ENCODE measurements at regions not wholly inside any gene's neighbourhood (a gene's known extent, or its start where the extent isn't known, plus 50 kb on each side); places are given as distances from the start of the nearest gene placed in this dataset.

GRCh38 chr3:168604767-168605166, 509.0 kb upstream of the GOLIM4 start:
- Histone ChIP-seq H3K4me2 (ENCODE audit: low read length) (no peak overlapping the region), H3K79me2 (ENCODE audit: insufficient read depth, low read length) (no peaks in the 10 kb centered on the region), H3K27ac (ENCODE audit: low read depth, low read length) (no peak overlapping the region), H3K9me3 (ENCODE audit: insufficient read depth, low read depth, low read length) (no peaks in the 10 kb centered on the region), H3K4me1 (ENCODE audit: insufficient read depth, low read length) (no peaks in the 10 kb centered on the region), H3K4me3 (ENCODE audit: insufficient read depth, low read depth, low read length) (no peak overlapping the region), H3K27me3 (ENCODE audit: insufficient read depth, low read length) (no peaks in the 10 kb centered on the region), H3K36me3 (ENCODE audit: insufficient read depth, low read length) (no peaks in the 10 kb centered on the region), H4K20me1 (ENCODE audit: insufficient read depth, low read length) (no peaks in the 10 kb centered on the region), H2AFZ (ENCODE audit: low read depth, low read length) (no peak overlapping the region), H3K9ac (ENCODE audit: low read length) (no peak overlapping the region)
- TF ChIP-seq, protein P1, sequence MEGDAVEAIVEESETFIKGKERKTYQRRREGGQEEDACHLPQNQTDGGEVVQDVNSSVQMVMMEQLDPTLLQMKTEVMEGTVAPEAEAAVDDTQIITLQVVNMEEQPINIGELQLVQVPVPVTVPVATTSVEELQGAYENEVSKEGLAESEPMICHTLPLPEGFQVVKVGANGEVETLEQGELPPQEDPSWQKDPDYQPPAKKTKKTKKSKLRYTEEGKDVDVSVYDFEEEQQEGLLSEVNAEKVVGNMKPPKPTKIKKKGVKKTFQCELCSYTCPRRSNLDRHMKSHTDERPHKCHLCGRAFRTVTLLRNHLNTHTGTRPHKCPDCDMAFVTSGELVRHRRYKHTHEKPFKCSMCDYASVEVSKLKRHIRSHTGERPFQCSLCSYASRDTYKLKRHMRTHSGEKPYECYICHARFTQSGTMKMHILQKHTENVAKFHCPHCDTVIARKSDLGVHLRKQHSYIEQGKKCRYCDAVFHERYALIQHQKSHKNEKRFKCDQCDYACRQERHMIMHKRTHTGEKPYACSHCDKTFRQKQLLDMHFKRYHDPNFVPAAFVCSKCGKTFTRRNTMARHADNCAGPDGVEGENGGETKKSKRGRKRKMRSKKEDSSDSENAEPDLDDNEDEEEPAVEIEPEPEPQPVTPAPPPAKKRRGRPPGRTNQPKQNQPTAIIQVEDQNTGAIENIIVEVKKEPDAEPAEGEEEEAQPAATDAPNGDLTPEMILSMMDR (IDR thresholded peaks at IDR 0.05; ENCODE audit: insufficient read depth, low read depth, low read length) = no peak
- no peak for TF ChIP-seq EZH2 (IDR thresholded peaks at IDR 0.05; ENCODE audit: insufficient read depth, low read length)
- no peaks in the 10 kb centered on the region for H3K27me3 Mint-ChIP-seq (ENCODE audit: low read depth, unreplicated experiment)
- H3K4me3 Mint-ChIP-seq (ENCODE audit: unreplicated experiment) = no peak overlapping the region
- no peaks in the 10 kb centered on the region for H3K36me3 Mint-ChIP-seq (ENCODE audit: low read depth, unreplicated experiment)
- no peak overlapping the region for H3K27ac Mint-ChIP-seq (ENCODE audit: unreplicated experiment)
- DNase-seq (ENCODE audit: low read depth) (no peak), FAIRE-seq (no peak)
- H3K9me3 Mint-ChIP-seq (ENCODE audit: unreplicated experiment) = no peaks in the 10 kb centered on the region
- H3K4me1 Mint-ChIP-seq (ENCODE audit: low read depth, unreplicated experiment) = no peaks in the 10 kb centered on the region

DNA sequence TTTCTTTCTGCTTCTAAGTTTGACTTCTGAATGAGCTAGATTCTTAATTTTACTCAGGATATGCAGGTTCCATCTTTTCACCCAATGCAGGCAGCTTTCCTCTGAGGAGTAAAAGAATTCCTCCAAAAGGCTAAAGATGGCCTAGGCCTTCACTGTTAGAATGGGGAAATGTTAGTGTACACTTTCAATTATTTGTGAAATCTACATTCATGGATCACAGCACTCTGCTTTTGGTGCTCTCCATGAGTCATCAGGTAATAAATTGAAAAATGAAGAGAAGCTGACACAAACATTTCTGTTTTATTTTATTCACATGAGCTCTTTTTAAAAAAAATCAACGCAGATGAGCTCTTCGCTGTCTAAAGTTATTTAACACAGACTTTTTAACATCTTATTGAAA, 502.5 kb upstream of the GOLIM4 start:
- Histone ChIP-seq H3K79me2 (ENCODE audit: insufficient read depth, low read length) (no peaks in the 10 kb centered on the region), H3K27ac (ENCODE audit: low read depth, low read length) (no peak overlapping the region), H3K36me3 (ENCODE audit: insufficient read depth, low read length) (no peaks in the 10 kb centered on the region), H3K4me2 (ENCODE audit: low read length) (no peak overlapping the region), H3K9me3 (ENCODE audit: insufficient read depth, low read depth, low read length) (no peaks in the 10 kb centered on the region), H3K9ac (ENCODE audit: low read length) (no peak overlapping the region), H4K20me1 (ENCODE audit: insufficient read depth, low read length) (no peaks in the 10 kb centered on the region), H3K4me3 (ENCODE audit: insufficient read depth, low read depth, low read length) (no peak overlapping the region), H3K27me3 (ENCODE audit: insufficient read depth, low read length) (no peaks in the 10 kb centered on the region), H3K4me1 (ENCODE audit: insufficient read depth, low read length) (no peaks in the 10 kb centered on the region), H2AFZ (ENCODE audit: low read depth, low read length) (no peak overlapping the region)
- Mint-ChIP-seq H3K4me1 (ENCODE audit: low read depth, unreplicated experiment) (no peaks in the 10 kb centered on the region), H3K36me3 (ENCODE audit: low read depth, unreplicated experiment) (no peaks in the 10 kb centered on the region), H3K9me3 (ENCODE audit: unreplicated experiment) (peaks cover 2% of the 10 kb centered on the region), H3K27ac (ENCODE audit: unreplicated experiment) (no peak overlapping the region), H3K27me3 (ENCODE audit: low read depth, unreplicated experiment) (no peaks in the 10 kb centered on the region), H3K4me3 (ENCODE audit: unreplicated experiment) (no peak overlapping the region)
- FAIRE-seq (no peak), DNase-seq (ENCODE audit: low read depth) (no peak)
- TF ChIP-seq EZH2 (IDR thresholded peaks at IDR 0.05; ENCODE audit: insufficient read depth, low read length) = no peak
- TF ChIP-seq, protein P1 (IDR thresholded peaks at IDR 0.05; ENCODE audit: insufficient read depth, low read depth, low read length) = no peak

DNA sequence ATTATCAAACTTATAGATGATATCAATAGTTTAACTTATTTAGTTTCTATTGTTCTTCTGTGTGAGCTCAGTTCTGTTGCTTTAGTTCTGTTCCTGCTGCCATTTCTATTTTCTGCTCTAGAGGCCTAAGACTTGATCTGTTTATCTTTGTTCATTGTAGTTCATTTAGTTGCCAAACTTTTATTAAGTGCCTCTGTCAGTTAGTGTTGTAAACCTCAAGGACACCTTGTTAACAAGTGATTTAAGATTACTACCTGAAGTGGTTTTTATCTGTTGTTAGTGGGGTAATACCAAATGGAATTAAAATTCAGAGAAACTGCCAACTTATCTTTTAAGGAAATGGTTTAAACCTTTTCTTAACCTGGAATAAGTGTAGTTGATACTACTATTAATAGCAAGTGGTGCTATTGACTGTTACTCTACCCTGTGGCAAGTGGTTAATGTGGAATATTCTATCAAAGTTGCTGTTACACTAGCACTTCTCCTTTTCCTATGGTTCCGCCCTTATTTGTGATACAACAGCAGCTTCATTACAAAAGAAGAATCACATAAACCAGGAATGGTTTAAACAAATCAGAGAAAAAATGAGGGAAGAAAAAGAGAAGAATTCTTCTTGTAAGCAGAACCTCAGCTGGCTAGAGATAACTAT, 500.6 kb upstream of the GOLIM4 start:
- Mint-ChIP-seq H3K9me3 (ENCODE audit: unreplicated experiment) (peaks cover 2% of the 10 kb centered on the region), H3K36me3 (ENCODE audit: low read depth, unreplicated experiment) (no peaks in the 10 kb centered on the region), H3K4me3 (ENCODE audit: unreplicated experiment) (no peak overlapping the region), H3K4me1 (ENCODE audit: low read depth, unreplicated experiment) (no peaks in the 10 kb centered on the region), H3K27me3 (ENCODE audit: low read depth, unreplicated experiment) (no peaks in the 10 kb centered on the region), H3K27ac (ENCODE audit: unreplicated experiment) (no peak overlapping the region)
- no peaks in the 10 kb centered on the region for H4K20me1 ChIP-seq (ENCODE audit: insufficient read depth, low read length)
- DNase-seq (ENCODE audit: low read depth) = no peak
- H3K4me1 ChIP-seq (ENCODE audit: insufficient read depth, low read length) = no peaks in the 10 kb centered on the region
- H3K4me2 ChIP-seq (ENCODE audit: low read length) = no peak overlapping the region
- TF ChIP-seq, protein P1 (IDR thresholded peaks at IDR 0.05; ENCODE audit: insufficient read depth, low read depth, low read length) = no peak
- no peak for TF ChIP-seq EZH2 (IDR thresholded peaks at IDR 0.05; ENCODE audit: insufficient read depth, low read length)
- no peaks in the 10 kb centered on the region for H3K79me2 ChIP-seq (ENCODE audit: insufficient read depth, low read length)
- H3K4me3 ChIP-seq (ENCODE audit: insufficient read depth, low read depth, low read length) = no peak overlapping the region
- H2AFZ ChIP-seq (ENCODE audit: low read depth, low read length) = no peak overlapping the region
- no peak for FAIRE-seq
- no peak overlapping the region for H3K9ac ChIP-seq (ENCODE audit: low read length)
- H3K27me3 ChIP-seq (ENCODE audit: insufficient read depth, low read length) = no peaks in the 10 kb centered on the region
- H3K36me3 ChIP-seq (ENCODE audit: insufficient read depth, low read length) = no peaks in the 10 kb centered on the region
- H3K9me3 ChIP-seq (ENCODE audit: insufficient read depth, low read depth, low read length) = no peaks in the 10 kb centered on the region
- H3K27ac ChIP-seq (ENCODE audit: low read depth, low read length) = no peak overlapping the region
